NT2/D1 (cell line): ENCODE measurements at regions not wholly inside any gene's neighbourhood (a gene's known extent, or its start where the extent isn't known, plus 50 kb on each side); places are given as distances from the start of the nearest gene placed in this dataset.
"Not testable (repeated sequence)": the region's sequence is repeated elsewhere in the genome, so short reads cannot be mapped to it uniquely, and the experiment has no call there.

Source experiments
- DNase-seq: peaks from one replicate; pipeline ENCODE4 v3.0.0-alpha.2; 2011; ENCODE audit warnings: low read depth, low spot score
- H3K27me3 ChIP-seq: 2 replicates; pipeline ENCODE4 v1.6.0; 2011; ENCODE audit warnings: mild to moderate bottlenecking; ENCODE audit not compliant: insufficient read length, insufficient read depth
- H3K36me3 ChIP-seq: 2 replicates; pipeline ENCODE4 v1.6.1; 2011; ENCODE audit warnings: mild to moderate bottlenecking, low read length, mixed read lengths; ENCODE audit not compliant: insufficient read depth, insufficient read length
- H3K4me1 ChIP-seq: 2 replicates; pipeline ENCODE4 v1.5.1; 2011; ENCODE audit not compliant: insufficient read depth, insufficient read length
- H3K4me3 ChIP-seq: 2 replicates; pipeline ENCODE4 v1.5.1; 2011; ENCODE audit warnings: low read depth; ENCODE audit not compliant: insufficient read length
- H3K9ac ChIP-seq: 2 replicates; pipeline ENCODE4 v1.6.0; 2011; ENCODE audit warnings: low read depth; ENCODE audit not compliant: insufficient read length
- H3K9me3 ChIP-seq: 2 replicates; pipeline ENCODE4 v1.5.1; 2011; ENCODE audit warnings: mild to moderate bottlenecking, low read length; ENCODE audit not compliant: insufficient read depth
- SUZ12 ChIP-seq: IDR thresholded peaks from 2 replicates; pipeline ENCODE4 v1.6.1; 2011; ENCODE audit not compliant: insufficient read length, insufficient read depth; ENCODE audit errors: extremely low read depth
- YY1 ChIP-seq: IDR thresholded peaks from 2 replicates; pipeline ENCODE4 v1.6.1; 2011; ENCODE audit not compliant: insufficient read length, insufficient read depth
- ZNF274 ChIP-seq: IDR thresholded peaks from 2 replicates; pipeline ENCODE4 v1.6.1; 2011; ENCODE audit warnings: mild to moderate bottlenecking, low read depth, low read length

- not testable (repeated sequence) for H3K4me1 ChIP-seq, H3K4me3 ChIP-seq, H3K27me3 ChIP-seq, DNase-seq, H3K9ac ChIP-seq, H3K36me3 ChIP-seq, H3K9me3 ChIP-seq
Observed at GRCh38 chr6:4725136-4725760, 51.0 kb upstream of the CDYL start.

- not testable (repeated sequence) for H3K9me3 ChIP-seq, H3K9ac ChIP-seq, H3K36me3 ChIP-seq, H3K27me3 ChIP-seq, H3K4me3 ChIP-seq, H3K4me1 ChIP-seq, DNase-seq
Observed at GRCh38 chr6:4724727-4725126, 51.5 kb upstream of the CDYL start.

DNA sequence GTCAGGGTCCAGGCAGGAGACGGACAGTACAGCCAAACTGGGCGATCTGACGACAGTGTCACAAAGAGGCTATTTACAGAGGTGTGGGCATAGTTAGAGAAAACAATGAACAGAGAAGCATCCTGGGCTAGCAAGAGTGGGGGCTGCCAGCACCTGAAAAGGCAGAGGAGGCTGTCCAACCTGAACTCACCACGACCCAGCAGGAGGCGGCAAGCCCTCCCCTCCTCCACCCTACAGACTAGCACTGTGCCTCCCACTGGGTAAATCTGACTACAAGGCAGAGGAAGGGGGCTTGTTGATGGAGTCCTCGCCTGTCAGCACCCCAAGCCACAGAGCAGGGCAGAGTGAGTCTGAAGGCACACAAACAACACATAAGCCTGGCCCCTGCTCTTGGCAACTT, 52.8 kb upstream of the CDYL start:
- Histone ChIP-seq H3K4me3 (no peak overlapping the region), H3K4me1 (no peaks in the 10 kb centered on the region), H3K9me3 (peaks cover 8% of the 10 kb centered on the region; the same call in 1 of the 2 replicates), H3K9ac (no peak overlapping the region), H3K27me3 (no peaks in the 10 kb centered on the region), H3K36me3 (no peaks in the 10 kb centered on the region)
- no peak for TF ChIP-seq YY1
- TF ChIP-seq ZNF274: no peak
- TF ChIP-seq SUZ12: no peak
- no peak for DNase-seq

DNA sequence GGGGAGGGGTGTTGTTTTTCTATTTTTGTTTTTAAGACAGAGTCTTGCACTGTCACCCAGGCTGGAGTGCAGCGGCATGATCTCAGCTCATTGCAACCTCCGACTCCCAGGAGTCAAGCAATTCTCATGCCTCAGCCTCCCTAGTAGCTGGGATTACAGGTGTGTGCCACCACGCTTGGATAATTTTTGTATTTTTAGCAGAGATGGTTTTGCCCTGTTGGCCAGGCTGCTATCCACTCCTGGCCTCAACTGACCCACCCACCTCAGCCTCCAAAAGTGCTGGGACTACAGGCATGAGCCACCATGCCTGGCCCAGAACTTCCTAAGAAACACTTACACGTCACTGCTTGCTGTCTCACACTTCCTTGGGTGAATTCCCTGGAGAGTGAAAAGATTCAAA, 54.8 kb upstream of the CDYL start:
- not testable (repeated sequence) for DNase-seq, H3K4me3 ChIP-seq, H3K9ac ChIP-seq, H3K36me3 ChIP-seq, H3K27me3 ChIP-seq, H3K9me3 ChIP-seq, H3K4me1 ChIP-seq

- no peak for DNase-seq
- Histone ChIP-seq H3K4me3 (no peak overlapping the region), H3K9me3 (peaks cover 8% of the 10 kb centered on the region; the same call in 1 of the 2 replicates), H3K27me3 (no peaks in the 10 kb centered on the region), H3K4me1 (no peaks in the 10 kb centered on the region), H3K9ac (no peak overlapping the region), H3K36me3 (no peaks in the 10 kb centered on the region)
- TF ChIP-seq SUZ12 (no peak), ZNF274 (no peak), YY1 (no peak)
Observed at GRCh38 chr6:4719491-4719890, 56.7 kb upstream of the CDYL start.

DNA sequence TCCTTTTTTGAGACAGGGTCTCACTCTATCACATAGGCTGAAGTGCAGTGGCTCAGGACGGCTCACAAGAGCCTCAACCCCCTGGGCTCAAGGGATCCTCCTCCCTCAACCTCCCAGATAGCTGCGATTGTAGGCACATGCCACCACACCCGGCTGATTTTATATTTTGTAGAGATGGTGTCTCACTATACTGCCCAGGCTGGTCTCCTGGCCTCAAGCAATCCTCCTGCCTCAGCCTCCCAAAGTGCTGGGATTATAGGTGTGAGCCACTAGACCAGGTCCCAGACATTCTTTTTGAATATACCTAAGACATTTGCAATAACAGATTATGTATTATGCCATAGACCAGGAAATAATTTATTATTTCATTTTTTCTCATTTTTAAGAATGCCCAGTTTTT, 58.3 kb upstream of the CDYL start:
- Histone ChIP-seq H3K27me3 (no peaks in the 10 kb centered on the region), H3K4me3 (no peak overlapping the region), H3K9me3 (peaks cover 8% of the 10 kb centered on the region; the same call in 1 of the 2 replicates), H3K9ac (no peak overlapping the region), H3K4me1 (no peaks in the 10 kb centered on the region), H3K36me3 (no peaks in the 10 kb centered on the region)
- no peak for DNase-seq
- TF ChIP-seq ZNF274 (no peak), YY1 (no peak), SUZ12 (no peak)

DNA sequence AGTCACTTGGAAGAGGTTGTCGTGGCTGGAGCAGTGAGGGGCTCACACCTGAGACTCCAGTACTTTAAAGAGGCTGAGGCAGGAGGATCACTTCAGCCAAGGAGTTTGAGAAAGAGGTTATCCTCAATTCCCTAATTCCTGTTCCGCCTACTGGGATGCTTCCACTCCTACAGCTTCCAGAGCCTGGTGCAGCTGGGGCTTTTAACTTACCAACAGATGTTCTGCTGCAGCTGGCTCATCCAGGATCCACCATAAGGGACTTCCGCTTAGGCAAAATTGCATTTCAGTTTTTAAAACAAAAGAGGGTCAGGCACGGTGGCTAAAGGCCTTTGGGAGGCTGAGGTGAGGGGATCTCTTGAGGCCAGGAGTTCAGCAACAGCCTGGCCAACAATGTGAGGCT, 59.1 kb upstream of the CDYL start:
- no peak for TF ChIP-seq YY1
- TF ChIP-seq SUZ12: no peak
- no peak for TF ChIP-seq ZNF274
- Histone ChIP-seq H3K36me3 (no peaks in the 10 kb centered on the region), H3K27me3 (no peaks in the 10 kb centered on the region), H3K4me3 (no peak overlapping the region), H3K9me3 (peaks cover 8% of the 10 kb centered on the region; the same call in 1 of the 2 replicates), H3K4me1 (no peaks in the 10 kb centered on the region), H3K9ac (no peak overlapping the region)
- no peak for DNase-seq

- no peak for DNase-seq
- H3K4me1 ChIP-seq: no peaks in the 10 kb centered on the region
Observed at GRCh38 chr6:4714961-4715501, 61.2 kb upstream of the CDYL start.

More at GRCh38 chr6:4714961-4715501, 61.2 kb upstream of the CDYL start:
- H3K4me3 ChIP-seq: no peak overlapping the region
- no peak overlapping the region for H3K9ac ChIP-seq
- TF ChIP-seq SUZ12 (no peak), ZNF274 (no peak), YY1 (no peak)
- no peaks in the 10 kb centered on the region for H3K36me3 ChIP-seq
- H3K9me3 ChIP-seq: peaks cover 8% of the 10 kb centered on the region; the same call in 1 of the 2 replicates
- H3K27me3 ChIP-seq: no peaks in the 10 kb centered on the region
